Hepatic stellate cell (primary cell): ENCODE measurements at regions not wholly inside any gene's neighbourhood (a gene's known extent, or its start where the extent isn't known, plus 50 kb on each side); places are given as distances from the start of the nearest gene placed in this dataset.

Experiments used
- DNase-seq: peaks from one replicate; pipeline ENCODE4 v3.0.0; 2011; ENCODE audit warnings: low spot score

- DNase-seq, result no peak
Observed at GRCh38 chr2:223389624-223390023, 212.5 kb downstream of the SCG2 start.

GRCh38 chr2:223396993-223397392, 205.2 kb downstream of the SCG2 start:
- no peak for DNase-seq

- no peak for DNase-seq
Observed at GRCh38 chr2:223399357-223399957, 202.7 kb downstream of the SCG2 start.

- DNase-seq, result no peak
Observed at GRCh38 chr2:223404616-223405015, 197.5 kb downstream of the SCG2 start.

GRCh38 chr2:223414646-223415045, 187.5 kb downstream of the SCG2 start:
- peak; percentile 2 for DNase-seq

GRCh38 chr2:223415071-223415470, 187.1 kb downstream of the SCG2 start:
- DNase-seq, result no peak

GRCh38 chr2:223416815-223417610, 185.1 kb downstream of the SCG2 start:
- DNase-seq, result no peak

- no peak for DNase-seq
Observed at GRCh38 chr2:223418131-223418530, 184.0 kb downstream of the SCG2 start.

GRCh38 chr2:223418604-223419199, 183.5 kb downstream of the SCG2 start:
- DNase-seq, result no peak

- no peak for DNase-seq
Observed at GRCh38 chr2:223420048-223420447, 182.1 kb downstream of the SCG2 start.

- no peak for DNase-seq
Observed at GRCh38 chr2:223431479-223431878, 170.7 kb downstream of the SCG2 start.

GRCh38 chr2:223433461-223433860, 168.7 kb downstream of the SCG2 start:
- no peak for DNase-seq

- no peak for DNase-seq
Observed at GRCh38 chr2:223437788-223438187, 164.4 kb downstream of the SCG2 start.

- DNase-seq, result no peak
Observed at GRCh38 chr2:223439184-223439583, 163.0 kb downstream of the SCG2 start.

GRCh38 chr2:223439786-223440185, 162.4 kb downstream of the SCG2 start:
- DNase-seq, result no peak

- DNase-seq, result peak; percentile 4
Observed at GRCh38 chr2:223442847-223443246, 159.3 kb downstream of the SCG2 start.

- no peak for DNase-seq
Observed at GRCh38 chr2:223450246-223450645, 151.9 kb downstream of the SCG2 start.

- no peak for DNase-seq
Observed at GRCh38 chr2:223457301-223457700, 144.9 kb downstream of the SCG2 start.

- no peak for DNase-seq
Observed at GRCh38 chr2:223459328-223459939, 142.7 kb downstream of the SCG2 start.

GRCh38 chr2:223460209-223460608, 142.0 kb downstream of the SCG2 start:
- no peak for DNase-seq

- DNase-seq, result peak; percentile 12
Observed at GRCh38 chr2:223460774-223461211, 141.4 kb downstream of the SCG2 start.

- DNase-seq, result no peak
Observed at GRCh38 chr2:223464071-223464470, 138.1 kb downstream of the SCG2 start.

GRCh38 chr2:223465793-223466192, 136.4 kb downstream of the SCG2 start:
- DNase-seq, result peak; percentile 54
